ENCODE measurements at regions not wholly inside any gene's neighbourhood (a gene's known extent, or its start where the extent isn't known, plus 50 kb on each side); places are given as distances from the start of the nearest gene placed in this dataset.
"Not testable (repeated sequence)": the region's sequence is repeated elsewhere in the genome, so short reads cannot be mapped to it uniquely, and the experiment has no call there.

GRCh38 chr1:232575763-232576040, 54.2 kb downstream of the SIPA1L2 start:
- DNase-seq (ENCODE audit: low spot score in 2 of 2) = no peak
- 48 to 54% methylated on average over 5 of the region's 5 CpGs for WGBS, 2 donors
- TF ChIP-seq EP300 (IDR thresholded peaks at IDR 0.05) = no peak
- TF ChIP-seq CTCF (IDR thresholded peaks at IDR 0.05) = no peak
- no peaks in the 10 kb centered on the region for H3K27me3 ChIP-seq
- H3K9me3 ChIP-seq = no peaks in the 10 kb centered on the region
- peaks cover 0 to 61% (median 5%) of the 10 kb centered on the region in 4 donors for H3K4me1 ChIP-seq
- no peak overlapping the region for H3K4me3 ChIP-seq
- no peaks in the 10 kb centered on the region for H3K36me3 ChIP-seq
- peak overlapping the region in 3 of 4 donors; percentile 28 to 38 (median 31) for H3K27ac ChIP-seq

GRCh38 chr1:232574889-232575762, 54.8 kb downstream of the SIPA1L2 start:
- 48 to 50% methylated on average over 12 of the region's 12 CpGs for WGBS, 2 donors
- TF ChIP-seq EP300 (IDR thresholded peaks at IDR 0.05) (no peak), POLR2A (IDR thresholded peaks at IDR 0.05) (no peak), CTCF (IDR thresholded peaks at IDR 0.05) (no peak)
- Histone ChIP-seq H3K4me3 (no peak overlapping the region), H3K9me3 (no peaks in the 10 kb centered on the region), H3K27ac (peak overlapping the region; percentile 4 to 47 (median 34)), H3K4me1 (peaks cover 0 to 63% (median 4%) of the 10 kb centered on the region in 4 donors), H3K36me3 (no peaks in the 10 kb centered on the region), H3K27me3 (no peaks in the 10 kb centered on the region)
- DNase-seq (ENCODE audit: low spot score in 2 of 2) = no peak

GRCh38 chr1:232574077-232574476, 55.9 kb downstream of the SIPA1L2 start:
- WGBS, 2 donors = 48 to 51% methylated on average over 3 of the region's 3 CpGs
- peaks cover 0 to 63% (median 3%) of the 10 kb centered on the region in 4 donors for H3K4me1 ChIP-seq
- peak overlapping the region in 1 of 4 donors; percentile 31 for H3K27ac ChIP-seq
- no peaks in the 10 kb centered on the region for H3K9me3 ChIP-seq
- no peak for TF ChIP-seq CTCF (IDR thresholded peaks at IDR 0.05)
- no peak for TF ChIP-seq POLR2A (IDR thresholded peaks at IDR 0.05)
- no peak for TF ChIP-seq EP300 (IDR thresholded peaks at IDR 0.05)
- H3K4me3 ChIP-seq = no peak overlapping the region
- no peaks in the 10 kb centered on the region for H3K27me3 ChIP-seq
- no peaks in the 10 kb centered on the region for H3K36me3 ChIP-seq
- no peak for DNase-seq (ENCODE audit: low spot score in 2 of 2)

- H3K4me3 ChIP-seq = no peak overlapping the region
- H3K36me3 ChIP-seq = no peaks in the 10 kb centered on the region
- DNase-seq (ENCODE audit: low spot score in 2 of 2) = no peak
- TF ChIP-seq POLR2A (IDR thresholded peaks at IDR 0.05) (no peak), CTCF (IDR thresholded peaks at IDR 0.05) (no peak), EP300 (IDR thresholded peaks at IDR 0.05) (no peak)
- no peaks in the 10 kb centered on the region for H3K27me3 ChIP-seq
- H3K4me1 ChIP-seq = peaks cover 0 to 60% (median 11%) of the 10 kb centered on the region in 4 donors
- H3K9me3 ChIP-seq = no peaks in the 10 kb centered on the region
- WGBS, 2 donors = 69 to 77% methylated on average over 5 of the region's 5 CpGs
- H3K27ac ChIP-seq = no peak overlapping the region
Observed at GRCh38 chr1:232571523-232571922, 58.4 kb downstream of the SIPA1L2 start.

- 35% methylated on average over 5 of the region's 5 CpGs for WGBS, 2 donors
- peak in 1 of 2 donors; percentile 15 for TF ChIP-seq EP300 (IDR thresholded peaks at IDR 0.05)
- no peak for TF ChIP-seq CTCF (IDR thresholded peaks at IDR 0.05)
- no peak for TF ChIP-seq POLR2A (IDR thresholded peaks at IDR 0.05)
- H3K4me1 ChIP-seq = peaks cover 0 to 74% (median 16%) of the 10 kb centered on the region in 4 donors
Observed at GRCh38 chr1:232570007-232570406, 59.9 kb downstream of the SIPA1L2 start.

GRCh38 chr1:232569554-232569921, 60.4 kb downstream of the SIPA1L2 start:
- not testable (repeated sequence) for H3K4me3 ChIP-seq; H3K9me3 ChIP-seq; DNase-seq (ENCODE audit: low spot score in 2 of 2); H3K36me3 ChIP-seq; H3K27me3 ChIP-seq
- WGBS, 2 donors = 84 to 88% methylated on average over 11 of the region's 11 CpGs
- Histone ChIP-seq H3K27ac (peak overlapping the region in 3 of 4 donors; percentile 25 to 55 (median 52)), H3K4me1 (peaks cover 0 to 73% (median 16%) of the 10 kb centered on the region in 4 donors)

More at GRCh38 chr1:232570007-232570406, 59.9 kb downstream of the SIPA1L2 start:
- Histone ChIP-seq H3K27ac (peak overlapping the region in 3 of 4 donors; percentile 7 to 55 (median 52)), H3K36me3 (no peaks in the 10 kb centered on the region), H3K27me3 (no peaks in the 10 kb centered on the region), H3K4me3 (no peak overlapping the region), H3K9me3 (no peaks in the 10 kb centered on the region)
- DNase-seq (ENCODE audit: low spot score in 2 of 2) = no peak
